ENCODE measurements at regions not wholly inside any gene's neighbourhood (a gene's known extent, or its start where the extent isn't known, plus 50 kb on each side); places are given as distances from the start of the nearest gene placed in this dataset.

- no peak overlapping the region for H3K4me3 ChIP-seq (replicated peaks; ENCODE audit: insufficient read depth, low read length)
- no peak for DNase-seq (ENCODE audit: low read depth in 1 of 2, low spot score in 1 of 2)
- TF ChIP-seq CTCF (IDR thresholded peaks at IDR 0.05; ENCODE audit: insufficient read depth, low read length) = no peak
- TF ChIP-seq POLR2AphosphoS5 (IDR thresholded peaks at IDR 0.05; ENCODE audit: low read depth) = no peak
- TF ChIP-seq REST (IDR thresholded peaks at IDR 0.05; ENCODE audit: insufficient replicate concordance, low read depth) = no peak
- TF ChIP-seq GABPA (IDR thresholded peaks at IDR 0.05; ENCODE audit: low read depth) = no peak
- TF ChIP-seq SPI1 (IDR thresholded peaks at IDR 0.05; ENCODE audit: borderline replicate concordance, low read depth) = no peak
- no peaks in the 10 kb centered on the region for H3K27me3 ChIP-seq (ENCODE audit: insufficient read depth, poor library complexity, severe bottlenecking)
- H3K27ac ChIP-seq (replicated peaks) = no peak overlapping the region
Observed at GRCh38 chr1:34398241-34398915, 221.7 kb downstream of the C1orf94 start.

- TF ChIP-seq CTCF (IDR thresholded peaks at IDR 0.05; ENCODE audit: insufficient read depth, low read length) (no peak), GABPA (IDR thresholded peaks at IDR 0.05; ENCODE audit: low read depth) (no peak), POLR2AphosphoS5 (IDR thresholded peaks at IDR 0.05; ENCODE audit: low read depth) (no peak), SPI1 (IDR thresholded peaks at IDR 0.05; ENCODE audit: borderline replicate concordance, low read depth) (no peak), REST (IDR thresholded peaks at IDR 0.05; ENCODE audit: insufficient replicate concordance, low read depth) (no peak)
- Histone ChIP-seq H3K4me3 (replicated peaks; ENCODE audit: insufficient read depth, low read length) (no peak overlapping the region), H3K27ac (replicated peaks) (no peak overlapping the region), H3K27me3 (ENCODE audit: insufficient read depth, poor library complexity, severe bottlenecking) (no peaks in the 10 kb centered on the region)
- no peak for DNase-seq (ENCODE audit: low read depth in 1 of 2, low spot score in 1 of 2)
Observed at GRCh38 chr1:34398916-34399275, 222.2 kb downstream of the C1orf94 start.

- Histone ChIP-seq H3K4me3 (replicated peaks; ENCODE audit: insufficient read depth, low read length) (no peak overlapping the region), H3K27me3 (ENCODE audit: insufficient read depth, poor library complexity, severe bottlenecking) (no peaks in the 10 kb centered on the region), H3K27ac (replicated peaks) (no peak overlapping the region)
- no peak for DNase-seq (ENCODE audit: low read depth in 1 of 2, low spot score in 1 of 2)
- TF ChIP-seq CTCF (IDR thresholded peaks at IDR 0.05; ENCODE audit: insufficient read depth, low read length) (no peak), GABPA (IDR thresholded peaks at IDR 0.05; ENCODE audit: low read depth) (no peak), POLR2AphosphoS5 (IDR thresholded peaks at IDR 0.05; ENCODE audit: low read depth) (no peak), REST (IDR thresholded peaks at IDR 0.05; ENCODE audit: insufficient replicate concordance, low read depth) (no peak), SPI1 (IDR thresholded peaks at IDR 0.05; ENCODE audit: borderline replicate concordance, low read depth) (no peak)
Observed at GRCh38 chr1:34400675-34401074, 224.0 kb downstream of the C1orf94 start.

All from HL-60 (cell line).